ENCODE measurements at regions not wholly inside any gene's neighbourhood (a gene's known extent, or its start where the extent isn't known, plus 50 kb on each side); places are given as distances from the start of the nearest gene placed in this dataset.

DNA sequence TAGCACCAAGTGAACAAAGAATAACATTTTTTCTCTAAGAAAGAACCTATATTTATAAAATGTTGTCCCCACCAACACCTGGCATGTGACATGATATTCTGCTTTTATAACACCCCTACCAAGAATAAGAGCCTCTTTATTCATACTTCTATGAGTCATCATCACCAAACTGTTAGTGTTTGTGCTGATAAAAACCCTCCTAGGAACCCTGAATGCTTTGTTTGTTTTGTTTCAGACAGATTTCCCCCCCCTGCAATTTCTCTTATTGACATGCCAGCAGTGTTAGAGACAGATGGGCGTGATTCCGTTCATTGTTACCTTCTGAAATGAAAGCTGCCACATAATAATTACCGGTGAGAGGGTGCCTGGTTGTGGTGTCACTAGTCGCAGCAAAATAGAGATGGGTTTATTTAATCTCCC, 651.1 kb downstream of the SORCS1 start:
- Histone ChIP-seq H3K36me3 (ENCODE audit: control insufficient read depth, insufficient read depth, low read length) (no peaks in the 10 kb centered on the region), H3K27me3 (replicated peaks; ENCODE audit: control insufficient read depth, insufficient read depth, low read length) (no peaks in the 10 kb centered on the region), H3K9me3 (no peaks in the 10 kb centered on the region), H3K4me1 (no peaks in the 10 kb centered on the region), H3K4me3 (ENCODE audit: low read depth, low read length) (no peak overlapping the region)
- DNase-seq: no peak
- H3K27ac Mint-ChIP-seq (ENCODE audit: unreplicated experiment): no peak overlapping the region
- TF ChIP-seq, protein P1, sequence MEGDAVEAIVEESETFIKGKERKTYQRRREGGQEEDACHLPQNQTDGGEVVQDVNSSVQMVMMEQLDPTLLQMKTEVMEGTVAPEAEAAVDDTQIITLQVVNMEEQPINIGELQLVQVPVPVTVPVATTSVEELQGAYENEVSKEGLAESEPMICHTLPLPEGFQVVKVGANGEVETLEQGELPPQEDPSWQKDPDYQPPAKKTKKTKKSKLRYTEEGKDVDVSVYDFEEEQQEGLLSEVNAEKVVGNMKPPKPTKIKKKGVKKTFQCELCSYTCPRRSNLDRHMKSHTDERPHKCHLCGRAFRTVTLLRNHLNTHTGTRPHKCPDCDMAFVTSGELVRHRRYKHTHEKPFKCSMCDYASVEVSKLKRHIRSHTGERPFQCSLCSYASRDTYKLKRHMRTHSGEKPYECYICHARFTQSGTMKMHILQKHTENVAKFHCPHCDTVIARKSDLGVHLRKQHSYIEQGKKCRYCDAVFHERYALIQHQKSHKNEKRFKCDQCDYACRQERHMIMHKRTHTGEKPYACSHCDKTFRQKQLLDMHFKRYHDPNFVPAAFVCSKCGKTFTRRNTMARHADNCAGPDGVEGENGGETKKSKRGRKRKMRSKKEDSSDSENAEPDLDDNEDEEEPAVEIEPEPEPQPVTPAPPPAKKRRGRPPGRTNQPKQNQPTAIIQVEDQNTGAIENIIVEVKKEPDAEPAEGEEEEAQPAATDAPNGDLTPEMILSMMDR (IDR thresholded peaks at IDR 0.05; ENCODE audit: insufficient read depth in 1 of 2, low read depth in 1 of 2, low read length in 1 of 2, severe bottlenecking in 1 of 2, unreplicated experiment in 1 of 2): no peak
- no peaks in the 10 kb centered on the region for H3K27me3 Mint-ChIP-seq (ENCODE audit: insufficient read depth, unreplicated experiment)
- ChIA-PET POLR2A (no interaction called here), CTCF (no interaction called here)
- no peaks in the 10 kb centered on the region for H3K4me1 Mint-ChIP-seq (ENCODE audit: low read depth, unreplicated experiment)
- no TSS peak for BruUV-seq (replicated peaks)
- no peaks in the 10 kb centered on the region for H3K36me3 Mint-ChIP-seq (ENCODE audit: insufficient read depth, unreplicated experiment)
- intact Hi-C loops (cut with micrococcal nuclease; ENCODE audit: unreplicated experiment): no loop called here
- no peak overlapping the region for H3K4me3 Mint-ChIP-seq (ENCODE audit: unreplicated experiment)
- H3K9me3 Mint-ChIP-seq (ENCODE audit: unreplicated experiment): no peaks in the 10 kb centered on the region

DNA sequence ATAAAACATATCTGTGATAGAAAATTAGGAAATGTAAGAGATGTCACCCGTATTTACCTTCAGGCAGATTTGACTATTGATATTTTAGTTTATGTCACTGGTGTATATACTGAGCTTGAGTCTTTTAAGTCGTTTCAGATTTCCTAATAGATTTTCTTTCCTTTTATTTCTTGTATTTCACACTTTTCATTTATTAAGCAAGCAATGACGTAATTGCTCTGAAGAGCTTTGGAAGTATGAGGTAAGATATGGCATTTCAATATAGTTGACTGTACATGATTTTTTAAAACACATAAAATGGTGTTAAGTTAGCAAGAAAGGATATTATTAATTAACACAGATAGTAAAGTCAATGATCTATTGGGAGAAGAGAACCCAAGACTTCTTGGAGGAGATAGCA, 652.6 kb downstream of the SORCS1 start:
- H3K9me3 ChIP-seq: no peaks in the 10 kb centered on the region
- no peaks in the 10 kb centered on the region for H3K9me3 Mint-ChIP-seq (ENCODE audit: unreplicated experiment)
- BruUV-seq (replicated peaks): no TSS peak
- no peak overlapping the region for H3K4me3 Mint-ChIP-seq (ENCODE audit: unreplicated experiment)
- no peaks in the 10 kb centered on the region for H3K4me1 ChIP-seq
- H3K27me3 ChIP-seq (replicated peaks; ENCODE audit: control insufficient read depth, insufficient read depth, low read length): no peaks in the 10 kb centered on the region
- no peaks in the 10 kb centered on the region for H3K36me3 Mint-ChIP-seq (ENCODE audit: insufficient read depth, unreplicated experiment)
- no peaks in the 10 kb centered on the region for H3K27me3 Mint-ChIP-seq (ENCODE audit: insufficient read depth, unreplicated experiment)
- no peak for DNase-seq
- no peaks in the 10 kb centered on the region for H3K36me3 ChIP-seq (ENCODE audit: control insufficient read depth, insufficient read depth, low read length)
- H3K4me1 Mint-ChIP-seq (ENCODE audit: low read depth, unreplicated experiment): no peaks in the 10 kb centered on the region
- ChIA-PET CTCF (no interaction called here), POLR2A (no interaction called here)
- H3K27ac Mint-ChIP-seq (ENCODE audit: unreplicated experiment): no peak overlapping the region
- TF ChIP-seq, protein P1 (IDR thresholded peaks at IDR 0.05; ENCODE audit: insufficient read depth in 1 of 2, low read depth in 1 of 2, low read length in 1 of 2, severe bottlenecking in 1 of 2, unreplicated experiment in 1 of 2): no peak
- H3K4me3 ChIP-seq (ENCODE audit: low read depth, low read length): no peak overlapping the region
- intact Hi-C loops (cut with micrococcal nuclease; ENCODE audit: unreplicated experiment): no loop called here

DNA sequence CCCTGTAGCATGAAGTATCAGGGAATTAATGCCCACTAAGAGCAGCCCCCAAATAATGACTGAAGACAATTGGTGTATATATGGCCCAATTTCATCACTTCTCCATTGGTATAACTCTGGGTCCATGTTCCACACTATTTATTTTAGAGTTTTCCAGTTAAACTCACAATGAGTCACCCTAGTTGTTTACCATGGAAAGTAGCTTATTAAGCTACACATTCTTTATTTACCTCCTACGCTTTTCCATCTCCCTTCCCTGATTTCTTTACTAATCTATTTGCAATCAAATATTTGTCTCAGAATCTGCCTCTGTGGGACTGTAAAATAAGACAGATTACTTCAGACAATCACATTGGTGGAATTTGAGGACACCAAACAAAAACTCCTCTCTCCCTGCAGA, 655.6 kb downstream of the SORCS1 start:
- H3K27ac Mint-ChIP-seq (ENCODE audit: unreplicated experiment): no peak overlapping the region
- TF ChIP-seq, protein P1 (IDR thresholded peaks at IDR 0.05; ENCODE audit: insufficient read depth in 1 of 2, low read depth in 1 of 2, low read length in 1 of 2, severe bottlenecking in 1 of 2, unreplicated experiment in 1 of 2): no peak
- intact Hi-C loops (cut with micrococcal nuclease; ENCODE audit: unreplicated experiment): no loop called here
- no peaks in the 10 kb centered on the region for H3K36me3 ChIP-seq (ENCODE audit: control insufficient read depth, insufficient read depth, low read length)
- H3K4me1 ChIP-seq: no peaks in the 10 kb centered on the region
- H3K9me3 ChIP-seq: no peaks in the 10 kb centered on the region
- H3K4me1 Mint-ChIP-seq (ENCODE audit: low read depth, unreplicated experiment): no peaks in the 10 kb centered on the region
- no peaks in the 10 kb centered on the region for H3K9me3 Mint-ChIP-seq (ENCODE audit: unreplicated experiment)
- no peaks in the 10 kb centered on the region for H3K27me3 ChIP-seq (replicated peaks; ENCODE audit: control insufficient read depth, insufficient read depth, low read length)
- H3K4me3 Mint-ChIP-seq (ENCODE audit: unreplicated experiment): no peak overlapping the region
- no peaks in the 10 kb centered on the region for H3K27me3 Mint-ChIP-seq (ENCODE audit: insufficient read depth, unreplicated experiment)
- no peak overlapping the region for H3K4me3 ChIP-seq (ENCODE audit: low read depth, low read length)
- no TSS peak for BruUV-seq (replicated peaks)
- CTCF ChIA-PET: no interaction called here
- no peak for DNase-seq
- no peaks in the 10 kb centered on the region for H3K36me3 Mint-ChIP-seq (ENCODE audit: insufficient read depth, unreplicated experiment)
- POLR2A ChIA-PET: no interaction called here

Measured in Caco-2 (cell line).